ENCODE measurements at regions not wholly inside any gene's neighbourhood (a gene's known extent, or its start where the extent isn't known, plus 50 kb on each side); places are given as distances from the start of the nearest gene placed in this dataset.
"Not testable (repeated sequence)": the region's sequence is repeated elsewhere in the genome, so short reads cannot be mapped to it uniquely, and the experiment has no call there.

DNA sequence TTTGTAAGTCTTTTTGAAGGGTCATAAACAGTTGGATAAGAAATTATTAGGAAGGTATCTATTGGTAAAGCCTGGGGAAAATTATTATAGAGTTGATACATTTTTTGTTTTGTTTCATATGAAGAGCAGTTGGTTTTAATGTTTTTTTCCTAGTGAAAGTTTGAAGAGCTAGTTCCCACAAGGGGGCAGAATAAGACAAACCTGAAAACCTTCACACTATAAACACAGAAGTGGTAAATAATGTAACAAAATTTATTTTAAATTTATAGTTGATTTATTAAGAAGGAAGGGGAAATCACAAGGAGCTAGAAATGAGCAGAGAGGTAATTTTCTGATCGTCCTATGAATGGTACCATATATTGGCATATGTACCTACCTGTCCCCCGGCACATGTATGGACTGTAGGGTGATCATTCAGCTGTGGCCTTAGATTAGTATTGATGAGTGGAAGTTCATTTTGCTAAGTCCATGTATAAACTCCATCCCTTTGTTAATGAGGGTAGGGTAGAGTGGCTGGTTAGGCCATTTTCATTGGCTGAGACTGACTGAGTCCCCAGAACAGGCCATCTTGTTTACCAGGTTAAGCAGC, 116.3 kb downstream of the TANC2 start:
- DNase-seq: no peak

DNA sequence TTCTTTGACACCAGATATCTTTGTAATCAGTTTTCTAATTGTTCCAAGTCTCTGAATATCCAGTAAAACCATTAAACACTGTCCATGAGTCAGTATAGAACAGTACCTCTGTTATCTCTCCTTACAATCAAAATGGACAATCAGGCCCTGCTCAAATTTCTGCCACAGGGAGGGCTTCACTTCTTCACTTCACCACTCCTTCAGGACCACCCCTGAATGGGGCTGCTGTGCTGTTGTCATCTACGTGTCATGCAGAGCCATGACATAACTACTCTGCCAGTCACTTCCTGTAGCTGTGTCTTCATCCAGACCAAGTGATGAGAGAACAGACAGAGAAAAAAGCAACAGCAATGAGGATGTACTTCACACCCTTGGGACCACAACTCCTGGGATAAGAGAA, 116.9 kb downstream of the TANC2 start:
- no peak for DNase-seq

DNA sequence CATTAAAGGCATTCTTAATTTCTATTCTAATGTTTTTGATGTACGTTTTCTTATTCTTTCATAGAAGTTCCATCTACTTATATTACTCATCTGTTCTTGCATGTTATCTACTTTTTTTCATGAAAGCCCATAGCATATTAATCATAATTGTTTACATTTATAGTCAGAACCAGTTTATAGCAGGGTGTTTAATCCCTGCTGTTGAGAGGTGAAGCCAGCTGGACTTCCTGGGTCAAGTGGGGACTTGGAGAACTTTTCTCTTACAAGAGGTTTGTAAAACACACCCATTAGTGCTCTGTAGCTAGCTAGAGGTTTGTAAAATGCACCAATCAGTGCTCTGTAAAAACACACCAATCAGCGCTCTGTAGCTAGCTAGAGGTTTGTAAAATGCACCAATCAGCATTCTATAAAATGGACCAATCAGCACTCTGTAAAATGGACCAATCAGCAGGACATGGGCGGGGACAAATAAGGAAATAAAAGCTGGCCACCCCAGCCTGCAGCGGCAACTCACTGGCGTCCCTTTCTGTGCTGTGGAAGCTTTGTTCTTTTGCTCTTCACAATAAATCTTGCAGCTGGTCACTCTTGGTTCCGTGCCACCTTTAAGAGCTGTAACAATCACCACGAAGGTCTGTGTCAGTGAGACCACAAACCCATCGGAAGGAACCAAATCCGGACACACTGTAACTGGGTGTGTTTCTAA, 120.6 kb downstream of the TANC2 start:
- no peak for DNase-seq

DNA sequence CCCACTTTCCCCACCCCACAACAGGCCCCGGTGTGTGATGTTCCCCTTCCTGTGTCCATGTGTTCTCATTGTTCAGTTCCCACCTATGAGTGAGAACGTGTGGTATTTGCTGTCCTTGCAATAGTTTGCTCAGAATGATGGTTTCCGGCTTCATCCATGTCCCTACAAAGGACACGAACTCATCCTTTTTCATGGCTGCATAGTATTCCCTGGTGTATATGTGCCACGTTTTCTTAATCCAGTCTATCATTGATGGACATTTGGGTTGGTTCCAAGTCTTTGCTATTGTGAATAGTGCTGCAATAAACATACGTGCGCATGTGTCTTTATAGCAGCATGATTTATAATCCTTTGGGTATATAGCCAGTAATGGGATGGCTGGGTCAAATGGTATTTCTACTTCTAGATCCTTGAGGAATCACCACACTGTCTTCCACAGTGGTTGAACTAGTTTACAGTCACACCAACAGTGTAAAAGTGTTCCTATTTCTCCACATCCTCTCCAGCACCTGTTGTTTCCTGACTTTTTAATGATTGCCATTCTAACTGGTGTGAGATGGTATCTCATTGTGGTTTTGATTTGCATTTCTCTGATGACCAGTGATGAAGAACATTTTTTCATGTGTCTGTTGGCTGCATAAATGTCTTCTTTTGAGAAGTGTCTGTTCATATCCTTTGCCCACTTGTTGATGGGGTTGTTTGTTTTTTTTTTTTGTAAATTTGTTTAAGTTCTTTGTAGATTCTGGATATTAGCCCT, 124.5 kb downstream of the TANC2 start:
- not testable (repeated sequence) for DNase-seq

DNA sequence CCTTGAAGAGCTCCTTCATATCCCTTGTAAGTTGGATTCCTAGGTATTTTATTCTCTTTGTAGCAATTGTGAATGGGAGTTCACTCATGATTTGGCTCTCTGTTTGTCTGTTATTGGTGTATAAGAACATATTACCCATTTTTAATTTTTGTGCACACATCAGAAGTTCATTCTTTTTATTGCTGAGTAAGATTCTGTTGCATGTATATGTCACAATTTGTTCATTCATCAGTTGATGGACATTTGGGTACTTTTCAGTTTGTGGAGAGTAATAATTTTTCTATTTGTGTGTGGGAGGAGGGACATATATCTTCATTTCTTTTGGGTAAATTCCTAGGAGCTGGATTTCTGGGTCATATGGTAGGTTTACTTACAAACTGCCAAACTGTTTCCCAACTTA, 125.9 kb downstream of the TANC2 start:
- not testable (repeated sequence) for DNase-seq

DNA sequence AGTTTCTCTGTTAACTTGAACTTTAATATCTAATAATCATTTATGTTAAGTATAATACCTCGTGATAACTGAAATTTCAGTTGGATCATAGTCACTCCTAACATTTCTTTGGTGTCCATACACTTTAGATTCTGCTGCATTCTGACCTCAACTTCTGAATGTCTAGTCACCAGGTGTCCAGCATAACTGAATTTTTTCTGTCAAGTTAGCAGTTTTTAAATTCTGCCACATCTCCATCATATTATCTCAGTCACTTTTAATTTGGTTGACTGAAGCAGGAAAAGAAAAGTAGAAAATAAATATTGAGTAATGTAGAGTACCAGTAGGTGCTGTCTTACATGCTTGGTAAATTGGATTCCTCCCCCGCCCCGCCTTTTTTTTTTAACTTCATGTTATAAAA, 128.6 kb downstream of the TANC2 start:
- no peak for DNase-seq

DNA sequence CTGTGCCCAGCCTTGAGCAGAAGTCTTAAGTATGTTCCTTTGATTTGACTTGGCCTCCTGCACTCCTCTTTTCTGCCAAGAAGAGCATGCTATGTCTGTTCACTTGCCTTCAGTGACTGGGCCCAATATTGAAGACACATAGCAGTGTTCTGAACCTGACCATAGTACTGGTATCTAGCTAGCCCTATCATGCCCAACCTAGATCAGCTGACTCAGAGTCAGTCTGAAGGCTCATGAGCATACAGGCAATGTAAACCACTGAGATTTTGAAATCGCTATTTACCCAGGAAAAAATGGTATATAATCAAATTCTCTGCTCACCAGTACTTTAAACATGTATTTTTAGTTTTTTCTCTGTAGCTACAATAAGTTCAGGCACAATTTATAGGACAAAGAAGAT, 129.4 kb downstream of the TANC2 start:
- DNase-seq: no peak

DNA sequence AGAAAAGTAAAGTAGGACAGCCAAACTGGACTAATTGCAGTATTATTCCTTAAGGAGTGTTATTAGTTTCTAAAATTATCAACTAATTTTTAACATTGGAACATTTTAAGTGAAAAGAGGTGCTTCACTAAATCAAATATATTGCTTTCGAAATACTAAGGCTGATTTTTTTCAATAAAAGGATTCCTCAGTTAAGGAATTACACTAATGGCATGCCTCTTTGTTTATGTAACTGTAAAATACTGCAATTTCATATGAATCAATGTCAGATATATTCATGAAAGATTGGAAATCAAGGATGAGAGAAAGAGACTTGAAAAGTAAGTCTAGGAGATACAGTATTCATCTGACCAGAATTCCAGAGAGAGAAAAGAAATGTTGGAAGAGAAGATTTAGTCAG, 129.8 kb downstream of the TANC2 start:
- no peak for DNase-seq

DNA sequence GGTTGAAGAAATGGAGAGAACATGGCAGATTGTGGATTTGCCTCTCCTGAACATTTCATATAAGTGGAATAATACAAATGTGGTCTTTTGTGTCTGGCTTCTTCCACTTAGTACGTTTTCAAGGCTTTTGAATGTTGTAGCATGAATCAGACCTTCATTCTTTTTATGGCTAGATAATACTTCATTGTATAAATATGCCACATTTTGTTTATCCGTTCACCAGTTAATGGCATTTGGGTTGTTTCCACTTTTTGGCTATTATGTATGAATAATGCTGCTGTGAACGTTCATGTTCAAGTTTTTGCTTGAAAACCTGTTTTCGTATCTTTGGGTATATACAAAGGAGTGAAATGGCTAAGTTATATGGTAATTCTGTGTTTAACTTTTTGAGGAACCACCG, 130.4 kb downstream of the TANC2 start:
- no peak for DNase-seq

DNA sequence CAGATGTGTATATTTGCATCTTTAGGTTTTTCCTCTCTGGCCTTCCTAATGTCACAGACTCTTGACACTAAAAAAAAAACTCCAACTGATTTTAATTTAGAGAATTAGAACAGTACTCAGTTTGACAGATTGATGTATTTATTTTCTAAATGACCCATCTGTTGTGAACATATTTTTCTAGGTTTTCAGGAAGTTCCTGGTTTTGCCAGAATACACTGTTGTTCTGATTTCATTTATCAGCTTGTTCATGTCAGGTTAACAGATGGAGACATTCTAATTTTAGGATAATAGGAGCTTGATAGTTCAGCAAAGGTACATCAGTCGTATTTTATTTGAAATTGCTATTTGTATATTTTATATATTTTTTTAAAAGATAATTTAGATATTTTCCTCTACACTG, 133.4 kb downstream of the TANC2 start:
- DNase-seq: no peak

DNA sequence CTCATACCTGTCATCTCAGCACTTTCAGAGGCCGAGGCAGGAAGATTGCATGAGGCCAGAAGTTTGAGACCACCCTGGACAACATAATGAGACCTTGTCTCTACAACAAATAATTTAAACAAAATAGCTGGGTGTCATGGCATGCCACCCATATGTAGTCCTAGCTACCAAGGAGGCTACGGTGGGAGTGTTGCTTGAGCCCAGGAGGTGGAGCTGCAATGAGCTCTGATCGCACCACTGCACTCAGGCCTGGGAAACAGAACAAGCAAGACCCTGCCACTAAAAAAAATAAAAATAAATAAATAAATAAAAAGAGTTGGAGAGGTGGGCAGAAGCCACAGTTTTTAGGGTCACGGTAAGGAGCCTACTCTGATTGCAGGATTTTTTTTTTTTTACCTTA, 136.0 kb downstream of the TANC2 start:
- no peak for DNase-seq

DNA sequence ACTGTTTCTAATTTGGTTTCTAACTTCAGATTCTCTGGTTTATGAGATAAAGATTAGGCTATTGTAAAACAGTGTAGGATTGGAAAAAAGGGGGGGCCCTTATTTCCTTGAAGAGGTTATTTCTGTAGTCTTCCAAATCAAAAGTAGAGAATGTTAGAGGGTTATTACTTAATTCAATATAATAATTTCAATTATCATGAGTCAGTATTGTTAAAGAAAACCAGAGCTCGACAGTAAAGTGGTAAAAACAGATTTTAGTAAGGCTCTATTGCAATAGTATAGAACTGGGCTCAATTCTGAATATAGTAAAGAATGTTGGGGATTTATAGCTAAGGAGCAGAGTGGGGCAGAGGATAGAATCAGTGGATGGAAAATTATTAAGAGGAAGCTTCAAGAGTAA, 140.0 kb downstream of the TANC2 start:
- no peak for DNase-seq

DNA sequence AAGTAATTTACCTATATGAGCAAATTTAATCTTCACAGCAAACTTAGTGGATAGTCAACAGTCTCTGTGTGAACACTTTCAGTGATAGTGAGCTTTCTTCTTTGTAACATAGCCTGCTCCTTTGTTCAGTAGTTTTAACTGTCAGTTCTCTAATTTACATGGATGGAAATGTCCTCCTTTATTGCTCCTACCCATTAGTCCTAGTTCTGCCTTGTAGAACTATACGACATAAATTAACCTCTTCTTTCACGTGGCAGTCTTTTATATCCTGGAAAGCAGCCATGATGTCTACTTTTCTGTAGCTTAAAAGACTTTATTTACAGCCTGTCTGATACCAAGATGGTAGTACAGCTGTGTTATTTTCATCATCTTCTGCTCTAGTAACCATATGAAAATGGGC, 143.6 kb downstream of the TANC2 start:
- DNase-seq: no peak

DNA sequence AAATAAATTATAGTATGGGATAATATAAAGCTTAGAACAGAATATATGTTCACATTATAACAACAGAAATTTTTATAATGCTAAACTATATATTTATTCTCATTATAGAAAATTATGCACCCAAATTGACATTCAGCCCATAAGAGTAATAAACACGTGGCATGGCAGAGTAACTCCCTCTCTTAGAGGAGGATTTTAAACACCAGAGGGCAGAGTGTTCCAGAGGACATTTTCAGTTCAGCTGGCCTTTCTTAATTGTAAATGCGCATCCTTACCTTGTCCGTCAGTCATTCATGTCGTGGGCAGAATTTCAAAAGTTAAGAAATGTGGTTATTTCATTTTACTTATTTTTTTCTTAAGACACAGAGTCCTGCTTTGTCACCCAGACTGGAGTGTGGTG, 147.1 kb downstream of the TANC2 start:
- no peak for DNase-seq

DNA sequence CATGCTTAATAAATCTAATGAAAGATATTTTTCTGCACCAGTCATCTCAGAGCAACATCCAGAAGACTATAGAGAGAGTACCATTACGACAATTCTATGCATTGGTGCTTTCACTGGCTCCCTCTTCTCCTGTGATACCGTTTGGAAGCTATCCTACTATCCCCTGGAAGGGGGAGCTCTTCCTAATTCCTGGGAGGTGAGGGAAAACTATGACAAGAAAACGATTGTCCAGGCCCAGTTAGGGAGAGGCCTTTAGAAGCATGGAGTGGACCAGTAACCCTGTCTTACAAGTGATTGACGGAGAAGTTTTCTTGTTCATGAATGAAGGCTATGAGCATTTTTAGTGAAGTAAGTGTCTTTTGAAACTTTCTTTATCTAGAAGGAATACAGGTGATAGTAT, 150.2 kb downstream of the TANC2 start:
- DNase-seq: no peak

DNA sequence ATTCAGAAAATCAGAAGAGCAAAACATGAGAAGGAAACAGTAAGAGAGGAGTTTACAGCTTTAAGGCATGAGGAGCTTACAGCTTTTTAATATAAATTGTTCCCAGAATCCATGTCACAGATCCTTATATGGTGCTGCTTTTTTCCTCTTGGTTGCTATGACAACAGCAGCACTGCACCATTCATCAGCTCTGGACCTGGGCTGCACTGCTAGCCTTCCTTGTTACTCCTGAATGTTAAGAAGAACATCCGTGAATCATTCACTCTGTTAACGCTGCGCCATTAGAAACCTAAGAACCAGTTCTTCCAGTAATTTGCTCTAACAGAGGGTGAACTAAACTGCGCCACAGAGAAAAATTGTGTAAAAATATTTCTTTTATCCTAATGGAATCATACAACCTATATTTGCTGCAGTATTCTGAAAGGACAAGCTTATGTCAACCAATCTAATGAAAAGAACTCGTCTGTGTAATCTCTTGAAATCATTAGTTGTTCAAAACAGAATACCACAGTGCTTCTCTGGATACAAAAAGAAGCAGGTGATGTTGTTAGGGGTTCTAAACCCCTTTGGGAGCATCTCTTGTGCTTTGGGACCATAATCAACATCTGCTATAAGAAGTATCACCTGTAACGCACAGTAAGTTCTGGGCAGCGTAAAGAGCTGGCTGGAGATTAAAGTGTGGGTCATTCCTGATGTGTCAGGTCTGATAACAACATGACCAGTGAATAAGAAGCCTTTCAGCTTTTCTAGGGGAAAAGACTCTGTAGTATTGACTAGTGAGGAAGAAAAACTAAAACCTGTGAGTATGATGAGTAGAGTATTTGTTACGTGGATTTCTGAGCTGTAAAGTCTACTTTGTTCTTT, 151.2 kb downstream of the TANC2 start:
- DNase-seq: peak; percentile 3

DNA sequence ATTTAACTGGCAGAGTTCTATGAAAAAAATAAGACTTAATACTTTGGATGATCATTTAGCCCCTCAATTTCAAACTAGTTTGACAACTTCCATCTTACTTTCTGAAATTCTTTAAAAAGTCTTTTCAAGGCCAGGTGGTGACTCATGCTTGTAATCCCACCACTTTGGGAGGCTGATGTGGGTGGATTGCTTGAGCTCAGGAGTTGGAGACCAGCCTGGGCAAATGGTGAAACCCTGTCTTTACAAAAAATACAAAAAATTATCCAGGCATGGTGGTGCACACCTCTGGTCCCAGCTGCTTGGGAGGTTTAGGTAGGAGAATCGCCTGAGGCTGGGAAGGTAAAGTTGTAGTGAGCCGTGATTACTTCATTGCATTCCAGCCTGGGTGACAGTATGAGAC, 154.4 kb downstream of the TANC2 start:
- no peak for DNase-seq

DNA sequence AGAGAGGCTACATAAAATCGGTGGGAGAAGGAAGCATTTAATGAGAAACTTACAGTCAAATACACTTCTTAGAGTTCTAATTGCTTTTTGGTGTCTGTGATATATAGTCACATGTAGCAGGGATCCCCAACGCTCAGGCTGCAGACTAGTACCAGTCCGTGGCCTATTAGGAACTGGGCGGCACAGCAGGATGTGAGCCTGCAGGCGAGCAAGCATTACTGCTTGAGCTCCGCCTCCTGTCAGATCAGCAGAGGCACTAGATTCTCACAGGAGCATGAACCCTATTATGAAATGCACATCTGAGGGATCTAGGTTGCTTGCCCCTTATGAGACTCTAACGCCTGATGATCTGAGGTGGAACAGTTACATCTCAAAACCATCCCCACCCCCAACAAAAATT, 158.5 kb downstream of the TANC2 start:
- no peak for DNase-seq

DNA sequence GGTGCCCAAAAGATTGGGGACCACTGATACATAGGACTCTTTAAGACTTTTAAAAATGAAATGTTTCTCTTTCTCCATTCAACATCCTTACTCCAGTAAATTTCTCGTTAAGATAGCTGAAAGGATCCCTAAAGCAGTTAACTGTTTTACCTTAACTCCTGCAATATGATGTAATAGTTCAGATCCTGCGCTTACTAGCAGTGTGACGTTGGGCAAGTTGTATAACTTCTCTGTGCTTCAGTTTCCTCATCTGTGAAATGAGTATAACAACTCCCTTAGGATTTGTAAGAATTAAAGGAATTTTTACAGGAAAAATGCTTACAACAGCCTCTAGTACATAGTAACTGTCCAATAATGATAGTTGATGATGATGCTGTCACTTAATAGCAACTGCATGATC, 158.9 kb downstream of the TANC2 start:
- DNase-seq: no peak

DNA sequence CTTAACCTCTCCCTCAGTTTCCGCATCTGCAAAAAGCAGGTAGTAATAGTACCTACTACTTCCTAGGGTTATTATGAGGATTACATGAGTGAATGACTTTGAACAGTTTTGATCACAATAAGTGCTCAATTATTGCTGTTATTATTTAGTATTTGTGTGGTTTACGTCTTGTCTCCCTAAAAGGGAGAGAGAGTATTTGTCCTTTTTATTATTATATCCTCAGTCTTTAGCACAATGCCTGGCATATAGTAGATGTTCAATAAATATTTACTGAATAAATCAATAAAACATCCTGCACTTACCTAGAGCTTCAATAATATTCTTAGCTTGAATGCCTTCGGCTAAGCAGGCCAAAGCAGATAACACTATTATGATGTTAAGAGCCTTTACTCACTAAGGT, 160.0 kb downstream of the TANC2 start:
- DNase-seq: no peak

DNA sequence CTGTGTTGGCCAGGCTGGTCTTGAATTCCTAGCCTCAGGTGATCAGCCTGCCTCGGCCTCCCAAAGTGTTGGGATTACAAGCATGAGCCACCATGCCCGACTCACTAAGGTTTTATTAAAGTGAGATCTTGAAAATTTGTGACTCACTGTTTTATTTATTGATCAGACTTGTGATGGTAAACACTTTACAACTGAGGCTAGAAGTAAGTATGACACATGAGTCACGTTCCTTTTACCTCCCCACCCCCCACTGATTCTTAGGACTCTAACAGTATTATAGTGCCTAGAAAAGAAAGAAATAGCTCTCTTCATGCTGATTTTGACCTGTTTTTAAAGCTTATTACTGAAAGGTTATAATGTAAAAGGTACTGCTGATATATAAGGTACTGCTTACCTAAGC, 160.6 kb downstream of the TANC2 start:
- DNase-seq: no peak

DNA sequence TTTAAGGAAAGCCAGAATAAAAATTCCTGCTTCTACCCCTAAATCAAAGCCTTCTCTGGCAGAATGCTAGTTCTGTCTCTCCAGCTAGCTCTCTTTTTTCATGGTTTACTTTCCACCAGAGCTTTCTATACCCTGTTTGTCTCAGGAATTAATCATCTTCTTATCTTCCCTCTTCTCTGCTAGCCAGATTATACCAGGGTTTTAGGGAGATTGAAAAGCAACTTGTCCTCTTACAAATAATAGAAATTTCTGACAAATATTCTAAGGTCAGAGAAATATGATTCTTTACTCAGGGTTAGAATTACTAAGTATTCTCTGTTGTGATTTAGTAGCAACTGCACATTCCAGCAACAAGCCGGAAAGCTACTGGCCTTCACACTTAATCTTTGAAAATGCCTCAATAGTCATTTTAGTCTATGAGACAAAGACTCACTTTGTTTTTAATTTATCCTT, 166.4 kb downstream of the TANC2 start:
- DNase-seq: no peak

DNA sequence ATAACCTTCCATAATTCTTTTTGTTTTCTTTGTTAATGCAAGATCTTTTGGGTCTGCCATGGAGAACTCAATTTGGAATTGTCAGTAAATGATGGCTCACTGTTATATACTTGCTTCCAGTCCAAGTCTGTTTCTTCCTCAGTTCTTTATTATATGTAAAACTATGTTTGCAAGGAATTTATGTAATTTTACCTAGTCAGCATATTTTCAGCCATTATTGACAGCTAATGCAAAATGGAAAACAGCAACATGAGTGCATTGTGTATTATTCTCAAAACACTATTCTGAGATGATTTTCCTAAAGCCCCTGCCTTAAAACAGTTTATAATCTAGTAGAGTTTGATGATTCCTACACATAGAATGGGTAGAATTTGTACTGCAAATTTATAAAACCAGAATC, 167.5 kb downstream of the TANC2 start:
- DNase-seq: no peak
